ENCODE measurements at regions not wholly inside any gene's neighbourhood (a gene's known extent, or its start where the extent isn't known, plus 50 kb on each side); places are given as distances from the start of the nearest gene placed in this dataset.

DNA sequence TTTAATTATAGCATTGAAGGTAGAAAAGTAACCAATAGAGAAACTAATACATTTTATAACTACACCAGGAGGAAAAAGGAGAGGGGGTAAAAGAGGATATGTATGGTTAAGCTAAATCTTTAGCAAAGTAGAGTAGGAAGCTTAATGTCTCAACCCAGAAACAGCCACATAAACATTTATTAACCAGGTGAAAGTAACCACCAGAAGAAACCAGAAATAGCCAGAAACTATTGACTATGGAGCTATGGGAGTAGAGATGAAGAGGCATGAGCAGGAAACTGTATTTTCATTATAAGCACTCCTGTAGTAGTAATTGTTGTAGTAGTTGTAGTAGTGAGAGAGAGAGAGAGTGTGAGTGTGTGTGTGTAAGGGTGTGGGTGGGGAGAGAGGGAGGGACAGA, 617.5 kb upstream of the CHAC2 start:
- TF ChIP-seq CHD1 (IDR thresholded peaks at IDR 0.05; ENCODE audit: low read depth, low read length), result no peak
- TF ChIP-seq, protein P1, sequence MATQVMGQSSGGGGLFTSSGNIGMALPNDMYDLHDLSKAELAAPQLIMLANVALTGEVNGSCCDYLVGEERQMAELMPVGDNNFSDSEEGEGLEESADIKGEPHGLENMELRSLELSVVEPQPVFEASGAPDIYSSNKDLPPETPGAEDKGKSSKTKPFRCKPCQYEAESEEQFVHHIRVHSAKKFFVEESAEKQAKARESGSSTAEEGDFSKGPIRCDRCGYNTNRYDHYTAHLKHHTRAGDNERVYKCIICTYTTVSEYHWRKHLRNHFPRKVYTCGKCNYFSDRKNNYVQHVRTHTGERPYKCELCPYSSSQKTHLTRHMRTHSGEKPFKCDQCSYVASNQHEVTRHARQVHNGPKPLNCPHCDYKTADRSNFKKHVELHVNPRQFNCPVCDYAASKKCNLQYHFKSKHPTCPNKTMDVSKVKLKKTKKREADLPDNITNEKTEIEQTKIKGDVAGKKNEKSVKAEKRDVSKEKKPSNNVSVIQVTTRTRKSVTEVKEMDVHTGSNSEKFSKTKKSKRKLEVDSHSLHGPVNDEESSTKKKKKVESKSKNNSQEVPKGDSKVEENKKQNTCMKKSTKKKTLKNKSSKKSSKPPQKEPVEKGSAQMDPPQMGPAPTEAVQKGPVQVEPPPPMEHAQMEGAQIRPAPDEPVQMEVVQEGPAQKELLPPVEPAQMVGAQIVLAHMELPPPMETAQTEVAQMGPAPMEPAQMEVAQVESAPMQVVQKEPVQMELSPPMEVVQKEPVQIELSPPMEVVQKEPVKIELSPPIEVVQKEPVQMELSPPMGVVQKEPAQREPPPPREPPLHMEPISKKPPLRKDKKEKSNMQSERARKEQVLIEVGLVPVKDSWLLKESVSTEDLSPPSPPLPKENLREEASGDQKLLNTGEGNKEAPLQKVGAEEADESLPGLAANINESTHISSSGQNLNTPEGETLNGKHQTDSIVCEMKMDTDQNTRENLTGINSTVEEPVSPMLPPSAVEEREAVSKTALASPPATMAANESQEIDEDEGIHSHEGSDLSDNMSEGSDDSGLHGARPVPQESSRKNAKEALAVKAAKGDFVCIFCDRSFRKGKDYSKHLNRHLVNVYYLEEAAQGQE (IDR thresholded peaks at IDR 0.05; ENCODE audit: low read depth, low read length), result no peak
- TF ChIP-seq RBBP5 (conservative IDR thresholded peaks at IDR 0.05), result no peak
- no peak for TF ChIP-seq POLR2A (IDR thresholded peaks at IDR 0.05; ENCODE audit: low read depth, low read length)
- TF ChIP-seq ATF7 (IDR thresholded peaks at IDR 0.05; ENCODE audit: low read depth), result no peak
- TF ChIP-seq, protein P2, sequence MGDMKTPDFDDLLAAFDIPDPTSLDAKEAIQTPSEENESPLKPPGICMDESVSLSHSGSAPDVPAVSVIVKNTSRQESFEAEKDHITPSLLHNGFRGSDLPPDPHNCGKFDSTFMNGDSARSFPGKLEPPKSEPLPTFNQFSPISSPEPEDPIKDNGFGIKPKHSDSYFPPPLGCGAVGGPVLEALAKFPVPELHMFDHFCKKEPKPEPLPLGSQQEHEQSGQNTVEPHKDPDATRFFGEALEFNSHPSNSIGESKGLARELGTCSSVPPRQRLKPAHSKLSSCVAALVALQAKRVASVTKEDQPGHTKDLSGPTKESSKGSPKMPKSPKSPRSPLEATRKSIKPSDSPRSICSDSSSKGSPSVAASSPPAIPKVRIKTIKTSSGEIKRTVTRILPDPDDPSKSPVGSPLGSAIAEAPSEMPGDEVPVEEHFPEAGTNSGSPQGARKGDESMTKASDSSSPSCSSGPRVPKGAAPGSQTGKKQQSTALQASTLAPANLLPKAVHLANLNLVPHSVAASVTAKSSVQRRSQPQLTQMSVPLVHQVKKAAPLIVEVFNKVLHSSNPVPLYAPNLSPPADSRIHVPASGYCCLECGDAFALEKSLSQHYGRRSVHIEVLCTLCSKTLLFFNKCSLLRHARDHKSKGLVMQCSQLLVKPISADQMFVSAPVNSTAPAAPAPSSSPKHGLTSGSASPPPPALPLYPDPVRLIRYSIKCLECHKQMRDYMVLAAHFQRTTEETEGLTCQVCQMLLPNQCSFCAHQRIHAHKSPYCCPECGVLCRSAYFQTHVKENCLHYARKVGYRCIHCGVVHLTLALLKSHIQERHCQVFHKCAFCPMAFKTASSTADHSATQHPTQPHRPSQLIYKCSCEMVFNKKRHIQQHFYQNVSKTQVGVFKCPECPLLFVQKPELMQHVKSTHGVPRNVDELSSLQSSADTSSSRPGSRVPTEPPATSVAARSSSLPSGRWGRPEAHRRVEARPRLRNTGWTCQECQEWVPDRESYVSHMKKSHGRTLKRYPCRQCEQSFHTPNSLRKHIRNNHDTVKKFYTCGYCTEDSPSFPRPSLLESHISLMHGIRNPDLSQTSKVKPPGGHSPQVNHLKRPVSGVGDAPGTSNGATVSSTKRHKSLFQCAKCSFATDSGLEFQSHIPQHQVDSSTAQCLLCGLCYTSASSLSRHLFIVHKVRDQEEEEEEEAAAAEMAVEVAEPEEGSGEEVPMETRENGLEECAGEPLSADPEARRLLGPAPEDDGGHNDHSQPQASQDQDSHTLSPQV (IDR thresholded peaks at IDR 0.05), result no peak
- TF ChIP-seq SUZ12 (IDR thresholded peaks at IDR 0.05; ENCODE audit: unreplicated experiment), result no peak
- TF ChIP-seq SP1 (IDR thresholded peaks at IDR 0.05; ENCODE audit: low read depth, low read length), result no peak
- no peak for TF ChIP-seq SPI1 (IDR thresholded peaks at IDR 0.05; ENCODE audit: borderline replicate concordance, insufficient read depth, low read depth, low read length)
- TF ChIP-seq SMC3 (IDR thresholded peaks at IDR 0.05; ENCODE audit: borderline replicate concordance, low read length), result no peak
- TF ChIP-seq, protein P3, sequence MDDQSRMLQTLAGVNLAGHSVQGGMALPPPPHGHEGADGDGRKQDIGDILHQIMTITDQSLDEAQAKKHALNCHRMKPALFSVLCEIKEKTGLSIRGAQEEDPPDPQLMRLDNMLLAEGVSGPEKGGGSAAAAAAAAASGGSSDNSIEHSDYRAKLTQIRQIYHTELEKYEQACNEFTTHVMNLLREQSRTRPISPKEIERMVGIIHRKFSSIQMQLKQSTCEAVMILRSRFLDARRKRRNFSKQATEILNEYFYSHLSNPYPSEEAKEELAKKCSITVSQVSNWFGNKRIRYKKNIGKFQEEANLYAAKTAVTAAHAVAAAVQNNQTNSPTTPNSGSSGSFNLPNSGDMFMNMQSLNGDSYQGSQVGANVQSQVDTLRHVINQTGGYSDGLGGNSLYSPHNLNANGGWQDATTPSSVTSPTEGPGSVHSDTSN (IDR thresholded peaks at IDR 0.05; ENCODE audit: insufficient replicate concordance, low read depth, low read length), result no peak
- no peak for TF ChIP-seq ZNF274 (IDR thresholded peaks at IDR 0.05; ENCODE audit: insufficient read depth, insufficient read length)
- TF ChIP-seq, protein P4, sequence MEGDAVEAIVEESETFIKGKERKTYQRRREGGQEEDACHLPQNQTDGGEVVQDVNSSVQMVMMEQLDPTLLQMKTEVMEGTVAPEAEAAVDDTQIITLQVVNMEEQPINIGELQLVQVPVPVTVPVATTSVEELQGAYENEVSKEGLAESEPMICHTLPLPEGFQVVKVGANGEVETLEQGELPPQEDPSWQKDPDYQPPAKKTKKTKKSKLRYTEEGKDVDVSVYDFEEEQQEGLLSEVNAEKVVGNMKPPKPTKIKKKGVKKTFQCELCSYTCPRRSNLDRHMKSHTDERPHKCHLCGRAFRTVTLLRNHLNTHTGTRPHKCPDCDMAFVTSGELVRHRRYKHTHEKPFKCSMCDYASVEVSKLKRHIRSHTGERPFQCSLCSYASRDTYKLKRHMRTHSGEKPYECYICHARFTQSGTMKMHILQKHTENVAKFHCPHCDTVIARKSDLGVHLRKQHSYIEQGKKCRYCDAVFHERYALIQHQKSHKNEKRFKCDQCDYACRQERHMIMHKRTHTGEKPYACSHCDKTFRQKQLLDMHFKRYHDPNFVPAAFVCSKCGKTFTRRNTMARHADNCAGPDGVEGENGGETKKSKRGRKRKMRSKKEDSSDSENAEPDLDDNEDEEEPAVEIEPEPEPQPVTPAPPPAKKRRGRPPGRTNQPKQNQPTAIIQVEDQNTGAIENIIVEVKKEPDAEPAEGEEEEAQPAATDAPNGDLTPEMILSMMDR (IDR thresholded peaks at IDR 0.05 in 2 of 3, conservative IDR thresholded peaks at IDR 0.05 in 1 of 3; ENCODE audit: control insufficient read depth in 2 of 3, extremely low read depth in 1 of 3, insufficient read depth in 1 of 3, low read depth in 3 of 3, low read length in 3 of 3), result no peak
